Activated CD8-positive, alpha-beta memory T cell treated with anti-CD3 and anti-CD28 coated beads, Interleukin-2, amount 50 U/mL, for 24 hours (primary cell): ENCODE measurements at regions not wholly inside any gene's neighbourhood (a gene's known extent, or its start where the extent isn't known, plus 50 kb on each side); places are given as distances from the start of the nearest gene placed in this dataset.
A peak's percentile ranks its signal among the peaks of the same experiment; 100 is the strongest.
"Not testable (repeated sequence)": the region's sequence is repeated elsewhere in the genome, so short reads cannot be mapped to it uniquely, and the experiment has no call there.

Experiments used
- DNase-seq: peaks from one replicate; pipeline ENCODE4 v3.0.0-alpha.2; 2020; ENCODE audit errors: extremely low read depth

DNA sequence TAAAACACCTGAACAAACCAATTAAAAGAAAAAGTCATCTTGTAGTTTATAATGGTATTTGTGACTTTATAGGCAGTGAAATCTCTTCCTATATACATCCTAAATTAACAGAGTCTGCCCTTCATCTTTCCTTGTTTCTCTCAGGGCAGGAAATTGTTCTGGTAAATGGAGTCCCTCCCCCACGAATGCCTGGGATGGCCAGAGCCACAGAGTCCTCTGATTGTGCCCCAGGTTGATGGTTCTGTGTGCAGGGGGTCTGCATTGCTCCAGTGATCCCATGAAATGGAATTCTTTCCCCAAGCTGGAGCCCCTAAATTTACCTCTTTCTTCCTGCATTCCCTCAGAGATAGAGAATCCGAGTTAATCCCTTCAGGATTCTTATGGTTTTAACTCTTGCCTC is 155.5 kb downstream of the MTX2 start:
- no peak for DNase-seq

DNA sequence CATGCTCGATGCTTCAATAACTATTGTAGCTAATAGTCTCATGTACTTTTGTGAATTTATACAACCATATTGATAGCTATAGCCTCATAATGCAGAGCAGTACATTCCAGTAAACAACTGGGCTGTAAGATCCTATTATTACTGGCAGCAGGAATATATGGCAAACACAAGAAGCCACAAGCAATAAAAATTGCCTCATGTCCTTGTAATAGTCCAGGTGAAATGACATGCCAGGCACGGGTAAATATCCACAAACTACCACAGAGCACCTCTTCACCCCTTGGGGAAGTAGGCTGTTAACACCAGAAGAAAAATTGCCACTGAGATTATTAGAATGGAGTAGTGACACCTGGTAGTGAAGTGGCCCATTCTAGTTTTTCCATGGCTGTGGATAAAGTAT is 158.3 kb downstream of the MTX2 start:
- no peak for DNase-seq

DNA sequence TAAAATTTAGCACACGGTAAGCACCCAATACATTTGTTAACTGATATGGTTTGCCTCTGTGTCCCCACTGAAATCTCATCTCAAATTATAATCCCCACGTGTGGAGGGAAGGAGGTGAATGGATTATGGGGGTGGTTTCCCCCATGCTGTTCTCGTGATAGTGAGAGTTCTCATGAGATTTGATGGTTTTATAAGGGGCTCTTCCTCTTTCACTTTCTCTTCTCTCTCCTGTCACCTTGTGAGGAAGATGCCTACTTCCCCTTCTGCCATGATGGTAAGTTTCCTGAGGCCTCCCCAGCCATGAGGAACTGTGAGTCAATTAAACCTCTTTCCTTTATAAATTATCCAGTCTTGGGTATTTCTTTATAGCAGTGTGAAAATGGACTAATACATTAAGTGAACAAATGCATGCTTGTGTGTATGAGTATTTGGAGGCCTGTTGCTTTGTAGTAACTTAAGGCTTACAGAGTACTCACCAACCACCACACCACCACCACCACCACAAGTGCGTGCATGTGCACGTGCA is 159.8 kb downstream of the MTX2 start:
- DNase-seq = not testable (repeated sequence)

DNA sequence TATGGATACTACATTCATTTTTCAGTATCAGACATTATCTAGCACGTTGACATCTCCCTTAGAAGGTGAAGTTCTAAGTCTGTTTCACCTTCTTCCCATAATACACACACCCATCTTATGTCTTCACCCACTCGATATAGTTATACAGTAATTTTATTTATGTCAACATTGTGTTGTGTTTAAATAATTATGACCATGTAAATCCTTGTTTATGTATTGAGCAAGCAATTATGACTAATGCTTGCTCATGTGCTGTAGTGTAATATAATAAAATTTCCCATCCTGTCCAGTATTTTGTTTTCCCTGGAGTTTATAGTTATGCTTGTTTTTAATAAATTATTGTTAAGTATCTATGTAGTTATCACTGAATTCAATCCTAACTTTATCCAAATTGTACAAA is 163.2 kb downstream of the MTX2 start:
- no peak for DNase-seq

DNA sequence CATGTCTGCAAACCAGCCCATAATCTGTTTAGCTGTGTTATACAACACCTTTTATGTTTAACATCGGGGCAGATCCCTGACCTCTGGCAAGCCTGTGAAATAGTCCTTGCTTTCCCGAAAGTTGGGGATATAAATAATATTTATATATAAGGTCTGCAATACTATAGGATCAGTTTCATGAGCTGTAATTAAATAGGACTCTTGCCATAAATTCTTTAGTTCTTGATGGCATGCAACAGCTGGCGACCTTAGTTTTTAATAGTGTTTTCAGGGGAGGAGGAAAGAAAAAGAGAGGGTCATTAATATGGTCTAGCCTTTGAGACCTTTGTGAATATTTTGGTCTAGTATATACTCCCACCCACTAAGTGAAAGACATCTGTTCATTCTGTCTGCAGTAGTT is 166.5 kb downstream of the MTX2 start:
- no peak for DNase-seq

DNA sequence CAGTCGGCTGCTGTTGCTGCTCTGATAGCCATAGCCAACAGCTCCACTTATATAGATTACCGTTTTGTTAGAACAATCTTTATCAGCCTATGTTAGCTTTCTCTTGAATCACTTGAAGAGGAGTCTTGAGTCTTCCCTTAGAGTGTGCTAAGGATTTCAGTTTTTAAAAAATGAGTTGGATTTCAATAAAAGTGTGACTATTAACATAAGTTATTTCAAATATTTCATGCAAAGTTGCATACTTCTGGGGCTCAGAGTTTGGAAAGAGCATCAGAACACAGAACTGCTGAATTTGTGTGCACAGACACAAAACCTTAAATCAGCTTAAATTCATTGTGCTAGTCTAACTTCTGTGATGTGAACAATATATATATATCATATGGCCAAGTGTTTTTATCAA is 174.7 kb downstream of the MTX2 start:
- DNase-seq = no peak

DNA sequence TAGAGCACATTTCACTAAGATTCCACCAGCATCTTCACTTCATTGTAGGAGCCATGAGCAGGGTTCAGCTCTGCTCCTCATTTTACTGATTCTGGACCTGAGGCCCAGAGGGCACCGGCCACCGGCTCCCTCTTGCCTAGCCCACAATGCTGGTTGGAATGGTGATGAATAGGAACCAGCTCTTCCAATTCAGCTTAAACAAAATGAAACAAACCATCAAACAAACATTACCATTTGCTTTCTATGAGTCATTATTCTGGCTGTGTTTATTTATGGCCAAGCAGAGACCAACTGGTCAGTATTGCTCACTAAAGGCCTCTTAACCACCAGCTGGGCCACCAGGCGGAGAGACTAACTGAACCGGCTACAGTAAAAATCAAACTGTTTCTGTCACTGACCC is 176.7 kb downstream of the MTX2 start:
- DNase-seq = no peak

DNA sequence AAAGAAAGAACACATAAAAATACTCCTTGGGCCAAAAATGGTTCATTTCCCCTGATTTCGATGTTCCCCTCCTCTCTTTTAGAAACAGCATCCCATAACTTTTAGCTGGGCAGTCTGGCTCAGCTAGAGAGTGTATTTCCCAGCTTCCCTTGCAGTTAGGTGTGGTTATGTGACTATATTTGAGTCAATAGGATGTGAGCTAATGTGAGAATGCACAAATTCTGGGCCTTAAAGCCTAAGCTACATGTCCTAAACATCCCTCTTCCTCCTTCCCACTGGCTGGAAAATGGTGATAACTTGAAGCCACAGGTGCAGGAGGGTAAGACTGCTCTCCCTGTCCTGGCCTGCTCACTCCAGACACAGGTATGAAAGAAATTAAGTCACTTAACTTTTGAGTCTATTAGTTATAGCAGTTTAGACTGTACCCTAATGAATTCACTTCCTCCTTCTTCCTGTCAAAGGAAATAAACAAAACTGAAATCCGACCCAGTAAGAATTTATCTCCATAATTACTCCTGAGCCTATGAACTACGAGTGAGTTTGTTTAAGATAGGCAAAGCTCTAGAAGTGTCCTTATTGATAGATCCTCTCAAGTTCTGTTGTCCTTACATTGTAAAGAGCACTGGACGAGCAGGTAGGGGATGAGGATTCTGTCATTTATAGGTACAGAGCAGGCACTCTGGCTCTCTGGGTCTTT is 177.6 kb downstream of the MTX2 start:
- no peak for DNase-seq

DNA sequence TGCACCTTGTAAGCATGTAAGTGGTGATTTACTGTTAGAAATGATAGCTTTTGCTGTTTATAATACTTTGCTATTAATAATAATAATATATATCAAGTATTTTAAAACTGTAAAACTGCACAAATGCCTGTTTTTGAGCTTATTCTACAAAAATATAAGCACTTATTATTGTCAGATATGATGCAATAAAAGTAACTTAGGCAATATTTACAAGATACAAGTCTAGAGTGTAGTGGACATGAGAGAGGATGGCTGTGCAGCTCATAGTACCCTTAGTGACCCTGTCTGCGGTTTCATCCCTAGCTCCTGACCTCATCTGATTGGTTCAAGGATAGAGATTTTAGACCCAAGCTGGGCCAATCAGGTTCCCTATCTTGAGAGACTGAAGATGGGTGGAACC is 178.4 kb downstream of the MTX2 start:
- DNase-seq = no peak

DNA sequence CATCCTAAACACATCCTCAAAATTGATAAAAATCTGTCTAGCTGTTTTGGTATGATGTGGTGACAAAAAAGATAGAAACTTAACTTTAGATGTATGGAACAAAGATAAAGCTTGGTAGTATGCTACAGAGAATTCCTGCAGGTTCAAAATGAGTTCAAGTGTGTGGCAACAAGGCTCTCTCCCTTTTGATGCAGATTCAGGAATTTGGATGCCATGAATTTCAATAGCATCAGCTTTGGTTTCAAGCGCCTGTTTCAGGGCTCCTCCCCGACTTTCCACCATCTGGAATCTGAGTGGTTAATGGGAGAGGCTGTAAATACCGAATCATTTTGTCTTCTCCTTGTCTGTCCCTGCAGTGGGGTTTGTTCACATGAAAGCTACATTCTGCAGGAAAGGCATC is 180.6 kb downstream of the MTX2 start:
- no peak for DNase-seq

DNA sequence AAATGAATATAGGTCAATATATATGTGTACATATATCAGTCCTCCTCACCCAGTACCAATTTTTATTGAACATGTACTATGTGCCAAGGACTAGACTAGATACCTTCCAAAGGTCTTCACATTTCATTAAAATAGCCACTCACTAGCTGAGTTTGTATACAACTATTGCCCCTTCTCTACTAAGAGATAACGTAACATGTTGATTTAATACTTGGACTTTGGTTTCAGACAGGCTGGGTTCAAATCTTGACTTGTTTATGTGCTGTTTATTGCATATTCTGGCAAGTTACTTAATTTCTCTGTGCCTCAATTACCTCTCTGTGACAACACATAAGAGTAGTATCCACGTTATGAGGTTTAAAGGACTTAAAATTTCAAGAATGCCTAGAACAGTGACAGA is 184.5 kb downstream of the MTX2 start:
- no peak for DNase-seq

DNA sequence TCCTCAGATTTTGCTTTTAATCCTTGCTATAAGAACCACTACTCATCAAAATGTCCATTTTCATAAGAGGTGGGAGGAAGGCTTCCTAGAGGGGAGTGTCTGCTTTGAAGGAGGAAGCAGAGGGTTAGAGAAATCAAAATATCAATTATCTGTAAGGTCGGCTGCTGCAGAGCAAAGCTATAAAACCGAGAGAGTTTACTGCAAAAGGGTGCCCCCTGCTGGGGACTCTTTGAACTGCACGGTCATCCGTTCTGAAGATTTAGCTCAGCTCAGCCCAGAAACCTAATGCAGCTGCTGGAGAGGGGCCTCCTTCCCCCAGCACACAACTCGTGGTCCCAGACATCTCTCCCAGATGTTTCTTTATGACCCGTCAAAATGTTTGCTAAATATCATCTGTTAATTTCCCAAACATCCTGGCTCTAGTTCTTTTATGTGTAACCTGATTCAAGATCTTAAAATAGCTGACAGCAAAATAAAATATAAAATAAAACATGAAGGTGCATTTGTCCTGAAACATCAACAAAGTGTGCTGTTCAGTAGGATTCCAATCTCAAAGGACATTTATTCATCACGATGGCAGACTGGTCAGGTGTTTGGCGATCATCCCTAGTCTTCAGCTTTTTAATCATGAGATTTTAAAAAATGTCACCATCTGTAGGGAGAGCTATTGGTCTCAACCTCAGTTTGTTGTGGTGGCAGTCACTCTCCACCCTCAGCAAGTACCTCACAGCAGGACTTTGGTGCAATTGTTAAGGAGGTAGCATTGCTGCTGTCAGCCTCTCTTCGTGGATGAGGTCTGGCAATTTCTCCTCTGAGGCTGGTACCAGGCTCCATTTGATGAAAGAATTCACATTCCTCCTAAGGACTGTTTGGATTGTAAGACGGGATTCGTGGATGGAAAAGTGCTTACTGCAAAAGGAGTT is 185.9 kb downstream of the MTX2 start:
- peak; percentile 70 for DNase-seq

DNA sequence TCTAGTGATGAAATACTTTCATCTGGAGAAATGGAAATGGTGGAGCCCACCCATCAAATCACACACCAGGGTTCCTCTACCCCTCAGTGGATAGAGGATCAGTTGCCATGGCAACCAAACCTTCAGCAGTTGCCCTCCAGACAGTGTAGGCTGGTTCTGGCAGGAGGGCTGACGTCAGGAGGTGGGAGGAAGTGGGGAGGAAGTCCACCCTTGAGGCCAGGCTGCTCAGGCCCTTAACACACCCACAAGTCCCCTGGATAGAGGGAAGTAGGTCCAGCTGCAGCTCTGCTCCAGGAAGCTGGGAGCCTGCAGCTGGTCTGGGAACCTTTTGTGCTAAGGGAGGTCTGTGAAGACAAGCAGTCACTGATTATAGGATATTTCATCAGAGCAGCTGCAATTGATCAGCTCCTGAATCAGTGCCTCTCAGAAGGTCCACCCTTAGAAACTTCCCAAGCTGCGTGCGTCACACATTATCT is 186.6 kb downstream of the MTX2 start:
- no peak for DNase-seq

DNA sequence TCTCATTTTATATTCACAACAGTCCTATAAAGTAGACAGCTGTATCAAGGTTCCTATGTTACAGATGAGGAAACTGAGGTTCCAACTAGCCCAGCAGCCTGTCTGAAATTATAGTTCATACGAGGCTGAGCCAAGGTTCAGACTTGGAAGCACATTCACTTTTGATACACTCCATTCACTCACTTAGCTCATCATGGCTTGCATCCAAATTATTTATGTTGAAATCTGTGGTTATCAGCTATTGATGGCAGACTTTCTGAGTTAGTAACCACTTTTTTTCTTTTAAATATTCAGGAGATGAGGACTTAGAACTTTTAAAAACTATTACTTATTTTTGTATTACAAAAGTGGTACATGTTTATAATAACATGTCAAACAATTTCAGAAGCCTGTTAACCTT is 188.2 kb downstream of the MTX2 start:
- no peak for DNase-seq

DNA sequence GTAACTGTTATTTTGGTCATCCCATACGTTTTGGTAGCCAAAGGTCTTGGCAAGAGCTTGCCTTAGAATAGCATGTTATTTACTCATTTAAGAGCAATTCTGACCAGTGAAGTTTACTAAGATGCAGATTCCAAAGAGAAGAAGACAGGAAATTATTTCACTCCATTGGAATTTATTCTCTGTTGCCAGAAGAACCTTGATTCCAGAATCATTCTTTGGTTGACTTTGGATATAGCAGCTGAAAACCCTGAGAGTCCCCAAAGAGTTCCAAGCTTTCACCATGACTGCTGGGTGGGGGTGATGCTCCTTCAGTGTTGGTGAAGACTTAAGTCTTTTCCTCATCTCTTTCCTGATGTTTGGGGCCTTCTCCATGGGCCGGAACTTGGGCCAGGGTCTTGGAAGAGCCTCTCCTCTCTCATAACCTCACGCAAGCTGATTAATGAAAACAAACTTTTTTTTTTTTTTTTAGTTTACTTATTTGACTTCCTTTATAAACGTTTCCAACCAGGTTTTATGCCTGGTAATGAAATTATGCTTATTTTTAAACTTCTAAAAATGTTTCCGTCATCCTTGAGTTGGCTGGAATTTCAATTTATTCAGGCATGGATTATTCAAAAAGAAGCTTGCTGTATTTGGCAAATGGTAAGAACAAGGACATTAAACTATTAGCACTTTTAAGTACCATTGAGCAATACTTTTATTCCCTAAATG is 192.0 kb downstream of the MTX2 start:
- no peak for DNase-seq

DNA sequence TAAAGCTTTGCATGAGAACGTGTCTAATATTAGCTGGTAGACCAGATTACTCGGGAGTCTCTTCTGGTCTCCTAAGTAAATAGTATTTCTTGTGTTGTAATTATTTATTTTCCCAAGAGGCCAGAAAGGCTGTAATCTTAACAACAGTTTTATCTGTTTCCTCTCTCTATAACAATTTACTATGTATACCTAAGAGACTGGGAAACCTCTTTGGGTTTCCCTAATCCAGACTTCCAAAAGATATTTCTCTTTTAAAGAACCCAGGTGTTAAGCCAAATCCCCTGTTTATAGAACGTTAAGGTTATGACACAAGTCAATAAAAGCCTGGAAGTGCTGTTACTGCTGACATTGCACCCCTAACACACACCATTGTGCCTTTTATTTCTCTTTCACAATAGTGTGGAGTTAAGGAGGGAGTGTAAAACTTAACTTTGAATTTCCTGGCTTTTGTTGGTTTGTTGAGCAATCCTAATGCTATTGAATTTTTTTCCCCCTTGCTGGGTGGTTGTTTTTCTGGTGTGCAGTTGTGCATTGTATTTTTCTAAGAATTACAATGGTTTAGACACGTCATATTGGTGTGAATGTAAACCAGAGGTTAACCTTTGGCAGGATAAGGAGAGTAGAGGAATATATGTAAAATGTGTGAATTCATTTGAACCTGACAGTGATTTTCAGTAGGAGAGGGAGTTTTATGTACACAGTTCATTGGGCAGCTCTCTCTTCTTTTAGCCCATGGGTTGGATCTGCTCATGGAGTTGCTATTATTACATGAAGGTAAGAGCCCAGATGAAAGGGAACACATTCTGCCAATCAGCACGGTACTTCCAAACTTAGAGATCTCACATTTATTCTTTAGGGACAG is 192.8 kb downstream of the MTX2 start:
- no peak for DNase-seq

DNA sequence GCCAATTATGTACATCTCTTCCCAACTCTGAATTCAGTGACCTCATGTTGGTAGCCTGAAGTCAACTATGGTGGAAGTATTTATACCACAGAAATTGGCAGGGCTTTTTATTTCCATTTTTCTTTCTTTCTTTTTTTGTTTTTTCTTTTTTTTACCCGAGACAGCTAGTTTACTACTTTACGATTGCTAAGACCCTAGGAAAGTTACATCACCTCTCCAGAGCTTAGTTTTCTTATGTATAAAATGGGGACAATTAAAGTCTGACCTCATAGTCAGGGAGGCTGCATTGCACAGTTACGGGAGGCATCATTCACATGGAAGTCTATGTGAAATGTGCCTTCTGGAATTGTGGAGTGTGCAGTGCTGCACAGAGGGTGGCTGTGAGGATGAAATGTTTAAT is 194.3 kb downstream of the MTX2 start:
- DNase-seq = no peak

DNA sequence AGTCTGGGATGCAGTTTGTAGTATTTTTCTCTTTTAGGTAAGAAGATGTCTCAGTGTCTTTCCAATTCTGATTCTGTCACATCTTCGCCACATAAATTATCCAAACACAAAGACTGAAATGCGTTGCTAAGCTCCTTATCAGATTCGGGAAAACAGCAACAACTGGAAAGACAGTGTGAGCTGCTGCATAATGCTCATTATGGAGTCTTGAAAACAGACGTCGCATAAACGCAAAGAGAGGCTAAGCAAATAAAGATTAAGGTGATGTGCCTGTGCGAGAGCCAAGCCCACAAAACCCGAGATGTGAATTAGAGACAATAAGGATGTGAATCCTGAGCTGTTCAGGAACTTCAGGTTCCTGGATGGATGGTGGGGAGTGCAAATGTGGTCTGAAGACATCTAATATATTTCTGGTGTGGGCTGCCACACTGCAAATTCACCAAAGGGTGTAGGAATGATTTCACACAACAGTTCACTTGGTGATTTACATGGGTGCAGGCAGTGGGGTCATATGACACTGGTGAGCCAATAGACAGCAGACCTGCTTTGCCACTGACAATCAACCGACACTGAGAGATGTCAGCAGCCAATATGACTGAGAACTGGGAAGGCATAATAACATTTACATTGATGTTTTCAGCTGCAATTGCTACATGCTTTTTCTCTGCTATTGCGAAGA is 195.8 kb downstream of the MTX2 start:
- DNase-seq = no peak

DNA sequence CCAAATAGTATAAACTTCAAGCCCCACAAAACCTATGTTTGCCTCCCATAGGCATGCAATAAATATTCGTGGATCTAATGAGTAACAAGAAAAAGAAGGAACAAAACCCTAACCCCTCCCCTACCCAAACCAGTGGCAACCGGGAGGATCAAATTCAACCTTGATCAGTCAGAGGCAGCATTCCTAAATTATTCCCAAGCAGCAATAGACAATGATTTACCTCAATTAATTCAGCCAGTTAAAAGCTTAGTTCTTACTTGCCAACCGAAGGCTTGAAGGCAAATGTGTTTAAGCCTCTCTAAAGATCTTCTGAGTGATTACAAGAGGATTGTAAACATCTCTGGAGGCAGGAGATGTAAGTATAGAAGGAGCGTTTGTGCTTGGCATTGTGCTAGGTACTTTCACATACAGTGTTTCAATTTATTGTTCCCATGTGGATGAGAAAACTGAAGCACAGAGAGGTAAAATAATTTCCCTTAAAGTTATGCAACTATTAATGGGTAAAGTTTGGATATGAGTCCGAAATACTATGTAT is 197.7 kb downstream of the MTX2 start:
- DNase-seq = no peak

DNA sequence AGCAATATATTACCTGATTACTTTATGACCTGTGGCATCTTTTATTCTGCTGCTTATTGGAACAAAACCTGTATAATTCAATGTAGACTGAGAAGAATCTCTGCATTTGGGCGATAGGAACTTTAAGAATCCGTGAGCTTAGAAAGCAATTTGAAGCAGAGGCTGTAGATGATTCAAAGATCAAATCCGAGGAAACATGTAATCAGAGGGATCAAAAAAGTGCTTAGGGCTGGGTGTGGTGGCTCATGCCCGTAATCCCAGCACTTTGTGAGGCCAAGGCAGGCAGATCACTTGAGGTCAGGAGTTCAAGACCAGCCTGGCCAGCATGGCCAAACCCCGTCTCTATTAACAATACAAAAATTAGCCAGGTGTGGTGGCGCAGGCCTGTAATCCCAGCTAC is 198.4 kb downstream of the MTX2 start:
- no peak for DNase-seq
